GM12892 (cell line): ENCODE measurements at regions not wholly inside any gene's neighbourhood (a gene's known extent, or its start where the extent isn't known, plus 50 kb on each side); places are given as distances from the start of the nearest gene placed in this dataset.

Source experiments
- POLR2A ChIP-seq: IDR thresholded peaks from 2 replicates; pipeline ENCODE4 v1.6.1; 2011; ENCODE audit warnings: low read depth, low read length, control low read depth
- POLR2AphosphoS5 ChIP-seq: IDR thresholded peaks from 2 replicates; pipeline ENCODE4 v1.6.1; 2011; ENCODE audit warnings: low read depth, low read length, control low read depth
- TAF1 ChIP-seq: IDR thresholded peaks from 2 replicates; pipeline ENCODE4 v1.6.1; 2011; ENCODE audit warnings: low read depth, mild to moderate bottlenecking, control low read depth, low read length, borderline replicate concordance

DNA sequence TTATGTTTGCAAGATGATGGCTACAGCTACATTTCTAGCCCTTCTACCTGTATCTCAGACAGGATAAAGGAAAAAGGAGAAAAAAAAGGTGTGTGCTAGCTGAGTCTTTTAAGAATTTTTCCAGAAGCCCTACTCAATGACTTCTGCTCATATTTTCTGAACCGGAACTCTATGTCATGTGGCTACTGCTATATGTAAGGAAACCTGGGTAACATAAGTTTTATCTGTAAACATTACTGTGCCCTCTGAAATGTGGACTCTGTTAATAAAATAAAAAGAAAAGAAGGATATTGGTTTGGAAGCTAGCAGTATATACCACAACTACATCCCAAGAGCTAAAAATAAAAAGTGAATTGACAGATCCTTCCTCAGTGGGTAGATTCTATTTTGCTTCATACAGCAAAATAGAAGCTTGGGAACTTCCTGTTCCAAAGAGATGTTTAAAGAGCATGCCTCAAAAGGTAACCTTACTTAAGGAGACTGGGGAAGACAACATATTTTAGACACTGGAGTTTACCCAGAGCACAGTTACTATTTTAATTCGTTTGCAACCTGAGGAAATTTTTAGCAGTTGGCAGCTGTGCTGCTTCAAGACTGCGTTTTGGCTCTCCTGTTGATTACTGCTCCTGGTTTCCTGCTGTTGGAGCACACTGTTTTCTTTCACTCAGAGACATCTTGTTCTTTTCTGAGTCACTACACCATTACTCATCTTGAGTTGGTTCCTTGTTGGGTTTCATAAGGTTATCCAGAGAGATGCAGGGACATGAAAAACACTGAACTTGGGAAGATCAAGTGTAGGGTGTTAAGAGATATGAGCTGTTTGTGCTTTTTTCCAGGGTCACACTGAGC lies 280.7 kb downstream of the NFKBIZ start:
- TF ChIP-seq POLR2AphosphoS5 (no peak), POLR2A (no peak), TAF1 (no peak)
